ENCODE measurements at regions not wholly inside any gene's neighbourhood (a gene's known extent, or its start where the extent isn't known, plus 50 kb on each side); places are given as distances from the start of the nearest gene placed in this dataset.

DNA sequence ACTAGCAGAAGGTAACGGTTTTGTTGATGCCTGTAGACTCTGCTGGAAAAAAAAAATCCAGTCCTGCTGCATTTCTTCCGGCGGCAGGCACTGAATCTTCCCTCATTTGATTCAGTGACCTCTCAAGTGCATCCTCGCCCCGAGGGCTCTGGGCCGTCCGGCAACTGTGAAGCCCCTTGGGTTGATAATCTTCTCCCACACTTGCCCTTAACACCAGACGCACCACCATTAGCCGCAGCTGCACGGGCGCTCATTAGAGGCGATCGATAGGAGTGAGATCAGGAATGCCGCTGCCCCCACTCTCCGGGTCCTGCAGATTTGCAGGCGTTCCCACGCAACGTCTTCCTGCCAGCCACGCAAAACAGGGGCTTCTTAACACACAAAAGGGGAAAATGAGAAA lies 200.0 kb upstream of the MKI67 start:
- TF ChIP-seq CTCF (conservative IDR thresholded peaks at IDR 0.05) = no peak
- H3K27ac ChIP-seq = no peak overlapping the region

GRCh38 chr10:128326851-128327250 lies 200.6 kb upstream of the MKI67 start:
- TF ChIP-seq CTCF (conservative IDR thresholded peaks at IDR 0.05) = no peak
- H3K27ac ChIP-seq = no peak overlapping the region

- no peak for TF ChIP-seq CTCF (conservative IDR thresholded peaks at IDR 0.05)
Measured at GRCh38 chr10:128336401-128336800, 210.2 kb upstream of the MKI67 start.

DNA sequence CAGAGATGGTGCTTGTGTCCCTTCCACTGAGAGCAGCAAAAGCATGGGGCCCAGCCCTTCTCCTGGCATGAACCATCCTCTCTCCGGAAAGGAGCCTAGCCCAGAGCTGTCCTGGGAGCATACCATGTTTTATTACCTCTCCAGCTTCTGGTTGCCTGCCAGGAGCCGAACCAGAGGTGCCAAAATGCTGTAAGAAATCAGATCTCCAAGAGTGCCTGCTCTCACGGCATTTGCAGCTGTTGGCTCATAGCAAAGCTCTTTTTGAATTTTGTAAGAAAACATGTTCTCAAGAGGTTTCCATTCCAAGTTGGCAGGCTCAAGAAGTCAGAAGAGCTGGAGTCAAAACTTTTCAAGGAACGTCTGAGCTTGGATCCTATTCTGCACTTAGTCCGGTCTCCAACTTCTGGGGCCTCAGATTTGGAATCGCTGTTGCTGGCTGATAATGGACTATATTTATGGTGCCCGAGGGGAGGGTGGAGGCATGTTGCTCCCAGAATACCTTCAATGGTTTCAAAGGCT lies 211.7 kb upstream of the MKI67 start:
- no peak for TF ChIP-seq CTCF (conservative IDR thresholded peaks at IDR 0.05)
- no peak overlapping the region for H3K27ac ChIP-seq

More at GRCh38 chr10:128336401-128336800, 210.2 kb upstream of the MKI67 start:
- no peak overlapping the region for H3K27ac ChIP-seq

DNA sequence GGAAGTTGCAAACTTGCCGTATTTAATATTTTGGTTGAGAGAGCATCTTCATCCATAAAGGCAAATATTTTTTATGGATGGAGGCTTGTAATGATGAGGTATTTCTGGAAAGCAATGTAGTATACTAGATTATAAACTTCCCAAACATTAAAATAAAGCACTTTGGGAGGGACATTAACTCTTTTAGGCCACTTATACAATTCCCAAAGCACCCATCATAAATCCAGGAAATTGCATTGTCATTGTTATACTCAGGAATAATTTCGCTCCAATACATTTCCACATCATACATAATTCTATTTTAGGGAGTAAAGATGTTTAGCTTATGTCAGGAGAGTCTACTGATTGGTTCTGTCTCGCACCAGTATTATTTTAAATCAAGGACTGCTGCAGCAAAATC lies 212.7 kb upstream of the MKI67 start:
- no peak for TF ChIP-seq CTCF (conservative IDR thresholded peaks at IDR 0.05)
- H3K27ac ChIP-seq = no peak overlapping the region

- no peak overlapping the region for H3K27ac ChIP-seq
- TF ChIP-seq CTCF (conservative IDR thresholded peaks at IDR 0.05) = no peak
Measured at GRCh38 chr10:128339753-128340152, 213.5 kb upstream of the MKI67 start.

DNA sequence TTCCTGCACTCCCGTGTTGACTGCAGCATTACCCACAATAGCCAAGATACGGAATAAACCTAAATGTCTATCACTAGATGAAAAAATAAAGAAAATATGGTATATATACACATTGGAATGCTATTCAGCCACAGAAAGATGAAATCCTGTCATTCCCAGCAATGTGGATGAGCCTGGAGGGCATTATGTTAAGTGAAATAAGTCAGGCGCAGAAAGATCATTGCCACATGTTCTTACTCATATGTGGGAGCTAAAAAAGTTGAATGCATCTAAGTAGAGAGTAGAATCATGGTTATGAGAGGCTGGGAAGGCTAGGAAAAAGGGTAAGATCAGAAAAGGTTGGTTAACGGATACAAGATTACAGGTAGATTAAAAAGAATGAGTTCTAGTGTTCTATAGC lies 219.1 kb upstream of the MKI67 start:
- no peak for TF ChIP-seq CTCF (conservative IDR thresholded peaks at IDR 0.05)
- H3K27ac ChIP-seq = no peak overlapping the region
